SU-DHL-6 (cell line): ENCODE measurements at regions not wholly inside any gene's neighbourhood (a gene's known extent, or its start where the extent isn't known, plus 50 kb on each side); places are given as distances from the start of the nearest gene placed in this dataset.

Experiments
- CTCF ChIP-seq: fragments of 200-600 bp; sonication (generic); IDR thresholded peaks from one replicate; pipeline ENCODE4 v1.5.1; 2017; ENCODE audit warnings: antibody characterized with exemption, mild to moderate bottlenecking, low read length, moderate library complexity; ENCODE audit not compliant: insufficient read depth, poor library complexity, severe bottlenecking
- EZH2phosphoT487 ChIP-seq: fragments of 200-600 bp; sonication (generic), shearing (Covaris generic); conservative IDR thresholded peaks from 2 replicates; pipeline ENCODE4 v1.6.1; 2018; ENCODE audit warnings: mild to moderate bottlenecking, antibody characterized with exemption, low read length, moderate library complexity, mixed read lengths

GRCh38 chr11:19463976-19464375, 223.2 kb upstream of the E2F8 start:
- TF ChIP-seq CTCF (no peak), EZH2phosphoT487 (no peak)
